Tibial nerve (tissue), 4 donors: ENCODE measurements at regions not wholly inside any gene's neighbourhood (a gene's known extent, or its start where the extent isn't known, plus 50 kb on each side); places are given as distances from the start of the nearest gene placed in this dataset.

Source experiments
- DNase-seq, 2 donors: peaks; one replicate each; pipeline ENCODE4 v3.0.0-alpha.2; 2019; ENCODE audit warnings: low spot score in 2 of 2
- H3K27ac ChIP-seq, 4 donors: fragments of 200-600 bp; sonication (generic) in 3 of 4; one replicate each; pipeline ENCODE4 v1.5.1; 2017 to 2019; ENCODE audit warnings: mild to moderate bottlenecking in 1 of 4
- H3K27me3 ChIP-seq, 2 donors: fragments of 200-600 bp; sonication (generic) in 1 of 2; one replicate each; pipeline versions ENCODE4 v1.5.1 to v1.6.0; 2017 to 2019
- H3K36me3 ChIP-seq, 3 donors: fragments of 200-600 bp; sonication (generic); one replicate each; pipeline ENCODE4 v1.5.1; 2018 to 2019
- H3K4me1 ChIP-seq, 4 donors: fragments of 200-600 bp; sonication (generic) in 3 of 4; one replicate each; pipeline ENCODE4 v1.5.1; 2017 to 2019
- H3K4me3 ChIP-seq, 4 donors: fragments of 200-600 bp; sonication (generic) in 3 of 4; one replicate each; pipeline ENCODE4 v1.5.1; 2017 to 2019; ENCODE audit warnings: mild to moderate bottlenecking in 1 of 4, moderate library complexity in 1 of 4
- H3K9me3 ChIP-seq, 4 donors: fragments of 200-600 bp; sonication (generic) in 3 of 4; one replicate each; pipeline ENCODE4 v1.5.1; 2017 to 2019
- CTCF ChIP-seq, 5 experiments: fragments of 200-600 bp in 3 of 5; fragments of 450-650 bp in 2 of 5; sonication (generic) in 3 of 5; IDR thresholded peaks; one replicate each; pipeline ENCODE4 v1.5.1; 2016 to 2019; ENCODE audit warnings: antibody characterized with exemption in 5 of 5, mild to moderate bottlenecking in 3 of 5, moderate library complexity in 2 of 5
- EP300 ChIP-seq, 2 donors: sonication (generic); formaldehyde crosslinking; IDR thresholded peaks; one replicate each; pipeline ENCODE4 v1.6.1; 2017; ENCODE audit warnings: antibody characterized with exemption in 2 of 2, mild to moderate bottlenecking in 1 of 2
- POLR2A ChIP-seq, 2 donors: fragments of 450-650 bp; IDR thresholded peaks; one replicate each; pipeline ENCODE4 v1.6.1; 2017; ENCODE audit warnings: antibody characterized with exemption in 2 of 2, mild to moderate bottlenecking in 2 of 2, moderate library complexity in 2 of 2
- WGBS, 2 donors: methylation state at CpG; one replicate each; pipeline ENCODE4 v1.1.5; 2018; 5-methylcytosine and 5-hydroxymethylcytosine counted together

GRCh38 chr2:22491442-22491841 lies 893.5 kb upstream of the KLHL29 start:
- no peaks in the 10 kb centered on the region for H3K9me3 ChIP-seq
- H3K4me3 ChIP-seq, result no peak overlapping the region
- DNase-seq, result no peak
- TF ChIP-seq CTCF (IDR thresholded peaks at IDR 0.05), result no peak
- TF ChIP-seq POLR2A (IDR thresholded peaks at IDR 0.05), result no peak
- no peak for TF ChIP-seq EP300 (IDR thresholded peaks at IDR 0.05)
- H3K27me3 ChIP-seq, result no peaks in the 10 kb centered on the region
- 65 to 75% methylated on average over 5 of the region's 5 CpGs for WGBS, 2 donors
- H3K36me3 ChIP-seq, result no peaks in the 10 kb centered on the region
- no peak overlapping the region for H3K27ac ChIP-seq
- no peaks in the 10 kb centered on the region for H3K4me1 ChIP-seq

DNA sequence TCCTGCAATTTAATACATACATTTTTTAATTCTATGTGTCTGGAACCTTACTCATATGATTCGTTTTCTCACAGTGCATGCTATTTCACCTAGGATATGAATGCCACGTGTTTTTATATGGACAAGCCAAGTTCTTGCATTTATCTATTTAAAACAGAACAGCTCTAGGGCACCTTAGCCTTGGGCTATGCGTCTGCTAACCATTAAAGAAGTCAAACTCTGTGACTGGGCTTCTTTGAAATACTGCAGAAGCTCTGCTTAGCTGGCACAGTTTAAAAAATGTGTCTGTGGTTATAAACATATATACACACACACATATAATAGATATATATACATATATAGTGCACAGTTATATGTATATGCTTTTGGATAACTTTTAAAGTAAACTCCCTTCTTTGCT lies 890.8 kb upstream of the KLHL29 start:
- no peaks in the 10 kb centered on the region for H3K9me3 ChIP-seq

DNA sequence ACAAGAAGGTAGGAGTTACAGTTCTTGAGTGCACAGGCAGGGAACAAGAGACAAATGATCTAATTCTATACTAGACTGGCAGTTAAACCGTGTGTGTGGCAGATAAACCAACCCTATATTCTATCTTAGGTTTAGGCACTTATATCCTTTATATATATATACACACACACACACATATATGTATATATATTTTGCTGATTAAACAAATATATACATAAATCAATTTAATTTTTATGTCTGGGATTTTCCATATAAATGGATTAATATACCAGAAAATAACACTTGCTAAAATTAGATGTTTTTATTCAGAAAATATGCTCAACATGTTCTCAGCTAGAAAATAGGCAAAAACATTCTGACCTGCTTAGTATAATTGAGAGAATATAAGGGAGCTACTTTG lies 887.9 kb upstream of the KLHL29 start:
- no peak for DNase-seq
- H3K27ac ChIP-seq, result no peak overlapping the region
- 91 to 95% methylated on average over 1 of the region's 1 CpG for WGBS, 2 donors
- no peaks in the 10 kb centered on the region for H3K27me3 ChIP-seq
- TF ChIP-seq CTCF (IDR thresholded peaks at IDR 0.05) (no peak), EP300 (IDR thresholded peaks at IDR 0.05) (no peak), POLR2A (IDR thresholded peaks at IDR 0.05) (no peak)
- no peaks in the 10 kb centered on the region for H3K36me3 ChIP-seq
- peaks cover 0 to 32% (median 15%) of the 10 kb centered on the region in 4 donors for H3K4me1 ChIP-seq
- H3K4me3 ChIP-seq, result no peak overlapping the region
- no peaks in the 10 kb centered on the region for H3K9me3 ChIP-seq

More for the DNA sequence above, 890.8 kb upstream of the KLHL29 start:
- Histone ChIP-seq H3K27me3 (no peaks in the 10 kb centered on the region), H3K4me3 (no peak overlapping the region), H3K4me1 (peaks cover 0 to 6% (median 5%) of the 10 kb centered on the region in 4 donors), H3K36me3 (no peaks in the 10 kb centered on the region), H3K27ac (no peak overlapping the region)
- no peak for TF ChIP-seq POLR2A (IDR thresholded peaks at IDR 0.05)
- no peak for TF ChIP-seq EP300 (IDR thresholded peaks at IDR 0.05)
- TF ChIP-seq CTCF (IDR thresholded peaks at IDR 0.05), result no peak
- DNase-seq, result no peak
- 83 to 84% methylated on average over 3 of the region's 3 CpGs for WGBS, 2 donors

- TF ChIP-seq CTCF (IDR thresholded peaks at IDR 0.05), result no peak
- no peak for TF ChIP-seq POLR2A (IDR thresholded peaks at IDR 0.05)
- TF ChIP-seq EP300 (IDR thresholded peaks at IDR 0.05), result no peak
- DNase-seq, result no peak
- WGBS, 2 donors, result 86 to 97% methylated on average over 3 of the region's 3 CpGs
- Histone ChIP-seq H3K36me3 (no peaks in the 10 kb centered on the region), H3K4me3 (no peak overlapping the region), H3K27me3 (no peaks in the 10 kb centered on the region), H3K9me3 (no peaks in the 10 kb centered on the region), H3K4me1 (peaks cover 0 to 32% (median 15%) of the 10 kb centered on the region in 4 donors), H3K27ac (no peak overlapping the region)
These were observed 887.2 kb upstream of the KLHL29 start for GRCh38 chr2:22497789-22498188.

- Histone ChIP-seq H3K9me3 (no peaks in the 10 kb centered on the region), H3K4me3 (no peak overlapping the region), H3K27me3 (no peaks in the 10 kb centered on the region), H3K27ac (peak overlapping the region in 3 of 4 donors; percentile 27 to 88 (median 87)), H3K4me1 (peaks cover 0 to 32% (median 15%) of the 10 kb centered on the region in 4 donors), H3K36me3 (no peaks in the 10 kb centered on the region)
- DNase-seq, result peak in 1 of 2 donors; percentile 40
- TF ChIP-seq CTCF (IDR thresholded peaks at IDR 0.05) (no peak), EP300 (IDR thresholded peaks at IDR 0.05) (peak in 1 of 2 donors; percentile 81)
- WGBS, 2 donors, result 61 to 69% methylated on average over 4 of the region's 4 CpGs
These were observed 885.7 kb upstream of the KLHL29 start for GRCh38 chr2:22499082-22499839.
